Suprapubic skin (tissue), 4 donors: ENCODE measurements at regions not wholly inside any gene's neighbourhood (a gene's known extent, or its start where the extent isn't known, plus 50 kb on each side); places are given as distances from the start of the nearest gene placed in this dataset.

Experiments
- EP300 ChIP-seq: sonication (generic); formaldehyde crosslinking; IDR thresholded peaks from one replicate; pipeline ENCODE4 v1.6.1; 2017; ENCODE audit warnings: antibody characterized with exemption
- POLR2A ChIP-seq, 2 donors: fragments of 450-650 bp; IDR thresholded peaks; one replicate each; pipeline ENCODE4 v1.6.1; 2017; ENCODE audit warnings: antibody characterized with exemption in 2 of 2, mild to moderate bottlenecking in 2 of 2, moderate library complexity in 2 of 2
- POLR2AphosphoS5 ChIP-seq, 3 donors: sonication (generic); formaldehyde crosslinking; IDR thresholded peaks; one replicate each; pipeline ENCODE4 v1.6.1; 2017; ENCODE audit warnings: antibody characterized with exemption in 3 of 3
- TF ChIP-seq, protein P1 (sequence below), 2 donors: fragments of 200-600 bp in 1 of 2; fragments of 450-650 bp in 1 of 2; sonication (generic) in 1 of 2; IDR thresholded peaks; one replicate each; pipeline ENCODE4 v1.5.1; 2016 to 2019; ENCODE audit warnings: antibody characterized with exemption in 2 of 2, mild to moderate bottlenecking in 1 of 2, moderate library complexity in 1 of 2

DNA sequence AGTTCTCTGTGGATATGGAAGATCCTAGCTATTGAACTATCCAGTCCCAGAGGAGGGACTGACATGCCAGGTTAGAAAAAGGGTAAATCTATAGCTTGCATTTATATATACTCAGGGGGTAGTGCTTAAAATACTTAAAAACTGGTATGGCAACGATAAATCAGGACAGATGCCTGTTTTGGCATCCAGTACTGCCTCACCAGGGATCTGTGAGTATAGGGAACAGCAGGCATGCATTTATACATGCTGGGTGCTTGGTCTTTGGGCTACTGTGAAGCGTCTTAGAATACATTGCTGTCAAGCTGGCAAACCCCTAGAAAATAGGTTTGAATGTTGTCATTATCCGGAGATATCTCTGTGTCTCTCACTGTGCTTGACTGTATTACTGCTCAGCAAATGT is 94.2 kb upstream of the DRD2 start:
- TF ChIP-seq POLR2A (IDR thresholded peaks at IDR 0.05) (no peak), POLR2AphosphoS5 (IDR thresholded peaks at IDR 0.05) (no peak), EP300 (no peak)
- TF ChIP-seq, protein P1, sequence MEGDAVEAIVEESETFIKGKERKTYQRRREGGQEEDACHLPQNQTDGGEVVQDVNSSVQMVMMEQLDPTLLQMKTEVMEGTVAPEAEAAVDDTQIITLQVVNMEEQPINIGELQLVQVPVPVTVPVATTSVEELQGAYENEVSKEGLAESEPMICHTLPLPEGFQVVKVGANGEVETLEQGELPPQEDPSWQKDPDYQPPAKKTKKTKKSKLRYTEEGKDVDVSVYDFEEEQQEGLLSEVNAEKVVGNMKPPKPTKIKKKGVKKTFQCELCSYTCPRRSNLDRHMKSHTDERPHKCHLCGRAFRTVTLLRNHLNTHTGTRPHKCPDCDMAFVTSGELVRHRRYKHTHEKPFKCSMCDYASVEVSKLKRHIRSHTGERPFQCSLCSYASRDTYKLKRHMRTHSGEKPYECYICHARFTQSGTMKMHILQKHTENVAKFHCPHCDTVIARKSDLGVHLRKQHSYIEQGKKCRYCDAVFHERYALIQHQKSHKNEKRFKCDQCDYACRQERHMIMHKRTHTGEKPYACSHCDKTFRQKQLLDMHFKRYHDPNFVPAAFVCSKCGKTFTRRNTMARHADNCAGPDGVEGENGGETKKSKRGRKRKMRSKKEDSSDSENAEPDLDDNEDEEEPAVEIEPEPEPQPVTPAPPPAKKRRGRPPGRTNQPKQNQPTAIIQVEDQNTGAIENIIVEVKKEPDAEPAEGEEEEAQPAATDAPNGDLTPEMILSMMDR (IDR thresholded peaks at IDR 0.05) = no peak
